GM12878 (cell line): ENCODE measurements at regions not wholly inside any gene's neighbourhood (a gene's known extent, or its start where the extent isn't known, plus 50 kb on each side); places are given as distances from the start of the nearest gene placed in this dataset.

ENCODE experiments used
- ATAC-seq: fragments of 200-7000 bp; cut with Tn5 transposase; 3 replicates; pipeline ENCODE4 v1.9.1; 2020; ENCODE audit warnings: mild to moderate bottlenecking, moderate library complexity
- BruUV-seq: library from RNA; stranded (reverse); fragments of 400-500 nt; replicated peaks from 2 replicates; lab custom pipeline; 2021; lab: Mats Ljungman, UMichigan
- CTCF ChIA-PET: fragments of 300-600 bp; sonication (Branson Sonifier 250); formaldehyde crosslinking; extraction: SDS; loops from one replicate; lab custom pipeline; 2021; ENCODE audit warnings: inconsistent platforms; lab: Yijun Ruan, JAX
- POLR2A ChIA-PET: fragments of 350-600 bp; formaldehyde crosslinking; extraction: SDS; loops from one replicate; lab custom pipeline; 2021; ENCODE audit warnings: inconsistent platforms; lab: Charles Lee
- RAD21 ChIA-PET: fragments of 300-600 bp; sonication (Branson Sonifier 250); formaldehyde crosslinking; loops from one replicate; lab custom pipeline; 2023; ENCODE audit warnings: antibody characterized with exemption; ENCODE audit not compliant: unreplicated experiment; lab: Charles Lee
- SMC1A ChIA-PET: fragments of 300-600 bp; sonication (Branson Sonifier 250); formaldehyde crosslinking; loops from one replicate; lab custom pipeline; 2023; ENCODE audit not compliant: unreplicated experiment, uncharacterized antibody; lab: Charles Lee
- DNase-seq: peaks from one replicate; pipeline ENCODE4 v3.0.0-alpha.2; 2011; ENCODE audit warnings: low read depth, low spot score
- FAIRE-seq: peaks from 3 replicates; lab custom pipeline; 2011; peaks lifted over from hg19 to GRCh38; lab: Jason Lieb, UNC
- H2AFZ ChIP-seq: 2 replicates; pipeline ENCODE4 v1.6.0; 2011; ENCODE audit warnings: low read depth, low read length, control low read depth; ENCODE audit not compliant: control insufficient read depth
- H3K27ac ChIP-seq: 2 replicates; pipeline ENCODE4 v1.5.1; 2011; ENCODE audit warnings: control low read depth; ENCODE audit not compliant: control insufficient read depth, insufficient read depth
- H3K27me3 ChIP-seq, 2 experiments: replicated peaks in 1 of 2; 2 replicates each; pipeline versions ENCODE4 v1.6.0 to v1.6.1; 2011; ENCODE audit warnings: low read length in 1 of 2; ENCODE audit not compliant: control insufficient read depth in 2 of 2, insufficient read depth in 2 of 2
- H3K36me3 ChIP-seq, 2 experiments: 2 replicates each; pipeline ENCODE4 v1.5.1; 2011; ENCODE audit warnings: low read length in 1 of 2; ENCODE audit not compliant: control insufficient read depth in 2 of 2, insufficient read depth in 2 of 2
- H3K4me1 ChIP-seq: 2 replicates; pipeline ENCODE4 v1.6.1; 2011; ENCODE audit warnings: mild to moderate bottlenecking, low read length, moderate library complexity, mixed read lengths; ENCODE audit not compliant: control insufficient read depth, insufficient read depth
- H3K4me2 ChIP-seq: 2 replicates; pipeline ENCODE4 v1.6.0; 2011; ENCODE audit warnings: control low read depth; ENCODE audit not compliant: control insufficient read depth, insufficient read depth
- H3K4me3 ChIP-seq: fragments of 200-600 bp; sonication (generic); 2 replicates; pipeline ENCODE4 v1.5.1; 2016
- H3K79me2 ChIP-seq: 2 replicates; pipeline ENCODE4 v1.6.0; 2011; ENCODE audit warnings: low read length; ENCODE audit not compliant: control insufficient read depth, insufficient read depth
- H3K9ac ChIP-seq: 2 replicates; pipeline ENCODE4 v1.8.0; 2011; ENCODE audit warnings: low read length, control low read depth, mixed read lengths; ENCODE audit not compliant: control insufficient read depth, insufficient read depth
- H3K9me3 ChIP-seq: replicated peaks from 3 replicates; pipeline ENCODE4 v1.5.1; 2011; ENCODE audit warnings: mild to moderate bottlenecking, low read length; ENCODE audit not compliant: control insufficient read depth, insufficient read depth
- H4K20me1 ChIP-seq: 2 replicates; pipeline ENCODE4 v1.6.0; 2011; ENCODE audit not compliant: control insufficient read depth, insufficient read depth
- BHLHE40 ChIP-seq, 2 experiments: fragments of 450-650 bp in 1 of 2; IDR thresholded peaks; 2 replicates each; pipeline ENCODE4 v1.6.1; 2011 to 2017; ENCODE audit warnings: low read depth in 2 of 2, borderline replicate concordance in 1 of 2, improper control_type of control experiment in 1 of 2, low read length in 1 of 2, mild to moderate bottlenecking in 1 of 2
- EZH2 ChIP-seq: IDR thresholded peaks from 2 replicates; pipeline ENCODE4 v1.6.1; 2012; ENCODE audit warnings: low read depth, mild to moderate bottlenecking, control low read depth, inconsistent platforms, low read length, borderline replicate concordance; ENCODE audit not compliant: control insufficient read depth
- FOXK2 ChIP-seq: fragments of 450-650 bp; IDR thresholded peaks from 2 replicates; pipeline ENCODE4 v1.6.1; 2017; ENCODE audit warnings: mild to moderate bottlenecking, moderate library complexity
- FOXM1 ChIP-seq: IDR thresholded peaks from 2 replicates; pipeline ENCODE4 v1.6.1; 2012; ENCODE audit warnings: low read depth, mild to moderate bottlenecking, inconsistent platforms, low read length, moderate library complexity
- IKZF1 ChIP-seq: fragments of 450-650 bp; conservative IDR thresholded peaks from 2 replicates; pipeline ENCODE4 v1.6.1; 2017; ENCODE audit warnings: antibody characterized with exemption, mild to moderate bottlenecking
- KAT2A ChIP-seq: conservative IDR thresholded peaks from 2 replicates; pipeline ENCODE4 v1.6.1; 2011; ENCODE audit warnings: low read depth, low read length; ENCODE audit not compliant: control insufficient read depth
- MEF2A ChIP-seq: IDR thresholded peaks from 2 replicates; pipeline ENCODE4 v1.6.1; 2011; ENCODE audit warnings: low read depth, mild to moderate bottlenecking, low read length, moderate library complexity; ENCODE audit not compliant: insufficient read depth
- MEF2B ChIP-seq: fragments of 450-650 bp; IDR thresholded peaks from 2 replicates; pipeline ENCODE4 v1.6.1; 2018; ENCODE audit warnings: mild to moderate bottlenecking, moderate library complexity; ENCODE audit not compliant: partially characterized antibody, poor library complexity, severe bottlenecking
- MTA2 ChIP-seq: fragments of 450-650 bp; IDR thresholded peaks from 2 replicates; pipeline ENCODE4 v1.6.1; 2016; ENCODE audit warnings: low read depth, mild to moderate bottlenecking, moderate library complexity
- MYC ChIP-seq: IDR thresholded peaks from 2 replicates; pipeline ENCODE4 v1.6.1; 2011; ENCODE audit warnings: mild to moderate bottlenecking, low read length, moderate library complexity, inconsistent platforms; ENCODE audit not compliant: insufficient read depth, insufficient replicate concordance, insufficient read length, severe bottlenecking
- NFIC ChIP-seq: IDR thresholded peaks from 2 replicates; pipeline ENCODE4 v1.6.1; 2012; ENCODE audit warnings: low read depth, mild to moderate bottlenecking, inconsistent platforms, low read length, moderate library complexity
- NFXL1 ChIP-seq: fragments of 450-650 bp; IDR thresholded peaks from 2 replicates; pipeline ENCODE4 v1.6.1; 2017; ENCODE audit warnings: antibody characterized with exemption, mild to moderate bottlenecking, borderline replicate concordance
- NFYB ChIP-seq: IDR thresholded peaks from 2 replicates; pipeline ENCODE4 v1.6.1; 2011; ENCODE audit warnings: low read depth, mild to moderate bottlenecking, low read length, improper control_type of control experiment, moderate library complexity; ENCODE audit not compliant: insufficient read depth
- NR2F1 ChIP-seq: fragments of 450-650 bp; conservative IDR thresholded peaks from 2 replicates; pipeline ENCODE4 v1.6.1; 2017; ENCODE audit warnings: mild to moderate bottlenecking
- RAD21 ChIP-seq: IDR thresholded peaks from 2 replicates; pipeline ENCODE4 v1.6.1; 2011; ENCODE audit warnings: mild to moderate bottlenecking, low read depth, low read length, moderate library complexity; ENCODE audit not compliant: insufficient read depth
- RFX5 ChIP-seq: IDR thresholded peaks from 2 replicates; pipeline ENCODE4 v1.6.1; 2011; ENCODE audit warnings: low read depth, low read length, improper control_type of control experiment
- SIN3A ChIP-seq: IDR thresholded peaks from 2 replicates; pipeline ENCODE4 v1.6.1; 2012; ENCODE audit warnings: low read depth, low read length, improper control_type of control experiment
- STAT3 ChIP-seq: IDR thresholded peaks from 2 replicates; pipeline ENCODE4 v1.6.1; 2011; ENCODE audit warnings: low read depth, low read length, improper control_type of control experiment
- ZBED1 ChIP-seq: IDR thresholded peaks from 2 replicates; pipeline ENCODE4 v1.6.1; 2016; ENCODE audit warnings: borderline replicate concordance
- WGBS: methylation state at CpG from one replicate; pipeline ENCODE4 v1.1.6; 2016; ENCODE audit warnings: low lambda C conversion rate; ENCODE audit not compliant: insufficient replicate concordance, insufficient coverage; ENCODE audit errors: missing lambda C conversion rate; 5-methylcytosine and 5-hydroxymethylcytosine counted together
- in situ Hi-C: fragments of 300-500 bp; cut with MboI; formaldehyde crosslinking; loops from 9 replicates; pipeline ENCODE4 v1.14.3; 2018; ENCODE audit warnings: mixed read lengths
- intact Hi-C: fragments of 100-400 bp; cut with micrococcal nuclease; formaldehyde crosslinking; loops from one replicate; pipeline ENCODE4 v1.14.2; 2022; ENCODE audit not compliant: unreplicated experiment
- TF ChIP-seq, protein P1 (sequence below): IDR thresholded peaks from 2 replicates; pipeline ENCODE4 v1.6.1; 2011; ENCODE audit warnings: borderline replicate concordance, low read depth, mild to moderate bottlenecking, moderate library complexity, mixed read lengths, low read length; ENCODE audit not compliant: insufficient read depth; ENCODE audit errors: extremely low read length

DNA sequence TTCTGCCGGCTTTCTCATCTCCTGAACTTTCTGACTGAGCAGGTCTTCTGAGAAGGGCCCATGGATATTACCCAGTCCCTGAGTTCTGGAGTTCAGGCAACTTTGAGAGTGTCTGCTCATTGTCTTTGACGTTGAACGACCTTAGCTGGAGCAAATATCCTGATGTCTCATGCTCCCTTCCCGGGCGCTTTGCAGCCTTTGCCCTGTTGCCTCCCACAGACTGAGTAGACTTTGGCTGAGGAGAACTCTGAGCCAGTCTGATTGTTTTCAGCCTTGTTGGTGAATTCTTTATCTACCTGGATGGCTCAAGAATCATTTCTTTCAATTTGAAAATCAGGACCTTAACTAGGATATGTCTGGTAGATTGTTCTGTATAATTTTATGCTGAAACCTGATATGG is 353.7 kb downstream of the GLRX3 start:
- no peak overlapping the region for H3K4me3 ChIP-seq
- H3K79me2 ChIP-seq: no peaks in the 10 kb centered on the region
- no peak overlapping the region for H3K9ac ChIP-seq
- no peaks in the 10 kb centered on the region for H4K20me1 ChIP-seq
- no peak overlapping the region for H2AFZ ChIP-seq
- in situ Hi-C loops (no loop called here), intact Hi-C loops (no loop called here)
- WGBS: 39% methylated on average over 5 of the region's 5 CpGs
- CTCF ChIA-PET: no interaction called here
- H3K9me3 ChIP-seq: no peaks in the 10 kb centered on the region; the same call in 2 of the 3 replicates
- no peak overlapping the region for H3K27ac ChIP-seq
- H3K4me2 ChIP-seq: no peak overlapping the region
- ATAC-seq (no peak), FAIRE-seq (no peak), DNase-seq (no peak)
- no TSS peak for BruUV-seq
- RAD21 ChIA-PET: no interaction called here
- TF ChIP-seq RAD21 (no peak), NFXL1 (no peak), MTA2 (no peak), IKZF1 (no peak), SIN3A (no peak), FOXK2 (no peak), MEF2A (no peak), KAT2A (no peak), FOXM1 (no peak), ZBED1 (no peak), STAT3 (no peak), EZH2 (no peak), RFX5 (no peak), BHLHE40 (IDR thresholded peaks at IDR 0.05; ENCODE audit: borderline replicate concordance in 1 of 2, low read depth in 2 of 2, low read length in 1 of 2) (no peak), NR2F1 (no peak), MYC (no peak), NFIC (no peak), MEF2B (no peak), NFYB (no peak)
- TF ChIP-seq, protein P1, sequence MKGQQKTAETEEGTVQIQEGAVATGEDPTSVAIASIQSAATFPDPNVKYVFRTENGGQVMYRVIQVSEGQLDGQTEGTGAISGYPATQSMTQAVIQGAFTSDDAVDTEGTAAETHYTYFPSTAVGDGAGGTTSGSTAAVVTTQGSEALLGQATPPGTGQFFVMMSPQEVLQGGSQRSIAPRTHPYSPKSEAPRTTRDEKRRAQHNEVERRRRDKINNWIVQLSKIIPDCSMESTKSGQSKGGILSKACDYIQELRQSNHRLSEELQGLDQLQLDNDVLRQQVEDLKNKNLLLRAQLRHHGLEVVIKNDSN: no peak
- SMC1A ChIA-PET: no interaction called here
- no peaks in the 10 kb centered on the region for H3K4me1 ChIP-seq
- H3K36me3 ChIP-seq: no peaks in the 10 kb centered on the region
- POLR2A ChIA-PET: no interaction called here
- H3K27me3 ChIP-seq: no peaks in the 10 kb centered on the region
